ENCODE measurements at regions not wholly inside any gene's neighbourhood (a gene's known extent, or its start where the extent isn't known, plus 50 kb on each side); places are given as distances from the start of the nearest gene placed in this dataset.

- no peak for TF ChIP-seq CTCF (IDR thresholded peaks at IDR 0.05; ENCODE audit: low read depth, low read length)
- H3K4me3 ChIP-seq = no peak overlapping the region
- H3K9me3 ChIP-seq (ENCODE audit: low read depth) = no peaks in the 10 kb centered on the region
- peaks cover 38% of the 10 kb centered on the region for H3K4me1 ChIP-seq (ENCODE audit: low read depth)
- DNase-seq (ENCODE audit: low read depth in 1 of 2, low spot score in 1 of 2) = no peak
- no peaks in the 10 kb centered on the region for H3K27me3 ChIP-seq
- no peaks in the 10 kb centered on the region for H3K36me3 ChIP-seq
- H3K27ac ChIP-seq = peak overlapping the region; percentile 50
Observed at GRCh38 chr2:64861452-64862397, 127.5 kb upstream of the SLC1A4 start.

- Histone ChIP-seq H3K27ac (no peak overlapping the region), H3K9me3 (ENCODE audit: low read depth) (no peaks in the 10 kb centered on the region), H3K4me3 (no peak overlapping the region), H3K4me1 (ENCODE audit: low read depth) (peaks cover 29% of the 10 kb centered on the region), H3K27me3 (no peaks in the 10 kb centered on the region), H3K36me3 (no peaks in the 10 kb centered on the region)
- DNase-seq (ENCODE audit: low read depth in 1 of 2, low spot score in 1 of 2) = no peak
- no peak for TF ChIP-seq CTCF (IDR thresholded peaks at IDR 0.05; ENCODE audit: low read depth, low read length)
Observed at GRCh38 chr2:64862623-64863022, 126.6 kb upstream of the SLC1A4 start.

- Histone ChIP-seq H3K9me3 (ENCODE audit: low read depth) (no peaks in the 10 kb centered on the region), H3K4me1 (ENCODE audit: low read depth) (peaks cover 24% of the 10 kb centered on the region), H3K4me3 (no peak overlapping the region), H3K27ac (no peak overlapping the region), H3K36me3 (no peaks in the 10 kb centered on the region), H3K27me3 (no peaks in the 10 kb centered on the region)
- DNase-seq (ENCODE audit: low read depth in 1 of 2, low spot score in 1 of 2) = no peak
- no peak for TF ChIP-seq CTCF (IDR thresholded peaks at IDR 0.05; ENCODE audit: low read depth, low read length)
Observed at GRCh38 chr2:64863097-64863820, 125.9 kb upstream of the SLC1A4 start.

GRCh38 chr2:64865073-64865830 lies 123.9 kb upstream of the SLC1A4 start:
- DNase-seq (ENCODE audit: low read depth in 1 of 2, low spot score in 1 of 2) = peak; percentile 77 to 80
- no peaks in the 10 kb centered on the region for H3K9me3 ChIP-seq (ENCODE audit: low read depth)
- H3K27me3 ChIP-seq = no peaks in the 10 kb centered on the region

More at GRCh38 chr2:64865073-64865830, 123.9 kb upstream of the SLC1A4 start:
- Histone ChIP-seq H3K4me3 (peak overlapping the region; percentile 30), H3K4me1 (ENCODE audit: low read depth) (peaks cover 12% of the 10 kb centered on the region), H3K36me3 (no peaks in the 10 kb centered on the region), H3K27ac (peak overlapping the region; percentile 64)
- TF ChIP-seq CTCF (IDR thresholded peaks at IDR 0.05; ENCODE audit: low read depth, low read length) = peak; percentile 41
